Activated CD4-positive, alpha-beta T cell treated with anti-CD3 and anti-CD28 coated beads for 48 hours (primary cell): ENCODE measurements at regions not wholly inside any gene's neighbourhood (a gene's known extent, or its start where the extent isn't known, plus 50 kb on each side); places are given as distances from the start of the nearest gene placed in this dataset.

ENCODE experiments used
- DNase-seq: peaks from one replicate; pipeline ENCODE4 v3.0.0-alpha.2; 2020

GRCh38 chr15:66615846-66616245, 50.0 kb upstream of the LCTL start:
- DNase-seq = no peak

GRCh38 chr15:66617137-66618090, 51.6 kb upstream of the LCTL start:
- DNase-seq = no peak

GRCh38 chr15:66619152-66619903, 53.5 kb upstream of the LCTL start:
- peak; percentile 67 for DNase-seq

- DNase-seq = no peak
Observed at GRCh38 chr15:66620341-66620740, 54.5 kb upstream of the LCTL start.

GRCh38 chr15:66620744-66621344, 55.0 kb upstream of the LCTL start:
- DNase-seq = no peak

- no peak for DNase-seq
Observed at GRCh38 chr15:66621491-66622467, 56.0 kb upstream of the LCTL start.

GRCh38 chr15:66622591-66623022, 56.8 kb upstream of the LCTL start:
- no peak for DNase-seq

GRCh38 chr15:66623801-66624453, 58.1 kb upstream of the LCTL start:
- no peak for DNase-seq

- no peak for DNase-seq
Observed at GRCh38 chr15:66625531-66625930, 59.7 kb upstream of the LCTL start.

- no peak for DNase-seq
Observed at GRCh38 chr15:66625974-66626373, 60.2 kb upstream of the LCTL start.

GRCh38 chr15:66628976-66629723, 63.4 kb upstream of the LCTL start:
- DNase-seq = no peak

- DNase-seq = no peak
Observed at GRCh38 chr15:66629817-66630576, 64.2 kb upstream of the LCTL start.

GRCh38 chr15:66630801-66631351, 65.1 kb upstream of the LCTL start:
- DNase-seq = no peak

GRCh38 chr15:66631616-66632263, 65.9 kb upstream of the LCTL start:
- no peak for DNase-seq

GRCh38 chr15:66633041-66633937, 67.5 kb upstream of the LCTL start:
- no peak for DNase-seq

GRCh38 chr15:66633938-66634250, 68.1 kb upstream of the LCTL start:
- no peak for DNase-seq

- no peak for DNase-seq
Observed at GRCh38 chr15:66634540-66634939, 67.5 kb upstream of the SMAD6 start.

GRCh38 chr15:66635006-66635405, 67.0 kb upstream of the SMAD6 start:
- no peak for DNase-seq
